Heart right ventricle (tissue), 16 donors: ENCODE measurements at regions not wholly inside any gene's neighbourhood (a gene's known extent, or its start where the extent isn't known, plus 50 kb on each side); places are given as distances from the start of the nearest gene placed in this dataset.

Source experiments
- ATAC-seq, 8 donors: fragments of 200-7000 bp; cut with Tn5 transposase; one replicate each; pipeline ENCODE4 v1.9.1; 2020; ENCODE audit warnings: mild to moderate bottlenecking in 8 of 8, moderate library complexity in 8 of 8, moderate number of reproducible peaks in 1 of 8
- DNase-seq, 2 donors: peaks; one replicate each; pipeline ENCODE4 v3.0.0-alpha.2; 2020
- H3K27ac ChIP-seq, 10 donors: fragments of 200-600 bp; sonication (generic) in 2 of 10; one replicate each; pipeline versions ENCODE4 v1.5.0 to v1.8.0; 2020 to 2022; ENCODE audit warnings: mild to moderate bottlenecking in 3 of 10
- H3K27me3 ChIP-seq, 7 donors: fragments of 200-600 bp; one replicate each; pipeline ENCODE4 v1.8.0; 2021 to 2022; ENCODE audit warnings: mild to moderate bottlenecking in 2 of 7
- H3K36me3 ChIP-seq, 9 donors: fragments of 200-600 bp; sonication (generic) in 1 of 9; one replicate each; pipeline versions ENCODE4 v1.5.0 to v1.8.0; 2020 to 2022; ENCODE audit warnings: mild to moderate bottlenecking in 2 of 9
- H3K4me1 ChIP-seq, 9 donors: fragments of 200-600 bp; sonication (generic) in 1 of 9; one replicate each; pipeline versions ENCODE4 v1.5.0 to v1.8.0; 2020 to 2022; ENCODE audit warnings: mild to moderate bottlenecking in 4 of 9
- H3K4me3 ChIP-seq, 10 donors: fragments of 200-600 bp; sonication (generic) in 2 of 10; one replicate each; pipeline versions ENCODE4 v1.5.0 to v1.8.0; 2020 to 2022; ENCODE audit warnings: mild to moderate bottlenecking in 7 of 10, moderate library complexity in 2 of 10
- H3K9me3 ChIP-seq, 11 donors: fragments of 200-600 bp in 10 of 11; sonication (generic) in 2 of 11; one replicate each; pipeline versions ENCODE4 v1.5.0 to v1.8.0; 2013 to 2022; ENCODE audit warnings: mild to moderate bottlenecking in 2 of 11, control low read depth in 1 of 11, moderate library complexity in 1 of 11
- WGBS, 2 donors: extraction: QIAGEN DNeasy Blood & Tissue Kit; methylation state at CpG; one replicate each; pipeline ENCODE4 v1.1.7; 2013; ENCODE audit warnings: inconsistent platforms in 1 of 2; 5-methylcytosine and 5-hydroxymethylcytosine counted together
- intact Hi-C, 10 donors: fragments of 100-400 bp; cut with DNase I; formaldehyde crosslinking; loops; one replicate each; pipeline versions ENCODE4 v1.11.1 to v1.14.2; 2022
- TF ChIP-seq, protein P1 (sequence below), 9 donors: fragments of 200-600 bp; sonication (generic) in 2 of 9; IDR thresholded peaks; one replicate each; pipeline versions ENCODE4 v1.5.0 to v1.8.0; 2021 to 2022; ENCODE audit warnings: antibody characterized with exemption in 9 of 9, mild to moderate bottlenecking in 5 of 9, moderate library complexity in 1 of 9
- donor health status: Arrhythmogenic right ventricular cardiomyopathy.
- donor health status: ischemic (EF 13 %, LVEDD 7.1; RV severe dilation, severe dysfunction).
- donor health status: healthy with polysubstance abuse.
- donor health status: DM: no; HTN: yes; CAD: no.
- donor health status: DM: no; HTN: no; CAD: no.
- donor health status: ischemic (EF 25% LVEDD 6.9; RV normal size, moderate dysfunction).
- donor health status: ischemic (EF 25% LVEDD 5.7; RV mildly dilated, moderate dysfunction).
- donor health status: healthy.
- donor health status: DM: yes; HTN: yes; CAD: no.
- donor health status: Ischemic cardiomyopathy.
- donor health status: ischemic (EF 35%, LVEDD 5.7; RV mildly dilated, moderate dysfunction).
- donor health status: nonischemic (EF 11% LVEDD 7.7; RV severe dilation, severe dysfunction).
- donor health status: DM: yes; HTN: yes; CAD: no.
- donor health status: PGD.
- donor health status: ischemic (EF 29% LVEDD 5.4; RV normal size, mild dysfunction).
- donor health status: nonischemic (EF 23%, LVEDD 6.1; RV moderate dilation, normal function).

DNA sequence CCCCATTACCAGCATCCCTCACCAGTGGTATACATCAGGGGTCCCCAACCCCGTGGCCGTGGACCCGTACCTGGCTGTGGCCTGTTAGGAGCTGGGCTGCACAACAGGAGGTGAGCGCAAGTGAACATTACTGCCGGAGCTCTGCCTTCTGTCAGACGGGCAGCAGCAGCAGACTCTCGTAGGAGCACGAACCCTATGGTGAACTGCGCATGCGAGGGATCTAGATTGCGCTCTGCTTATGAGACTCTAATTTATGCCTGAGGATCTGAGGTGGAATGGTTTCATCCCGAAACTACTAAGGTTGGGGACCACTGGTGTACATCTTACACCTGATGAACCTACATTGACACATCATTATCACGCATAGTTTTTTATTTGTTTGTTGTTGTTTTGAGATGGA lies 52.8 kb upstream of the DHX15 start:
- TF ChIP-seq, protein P1, sequence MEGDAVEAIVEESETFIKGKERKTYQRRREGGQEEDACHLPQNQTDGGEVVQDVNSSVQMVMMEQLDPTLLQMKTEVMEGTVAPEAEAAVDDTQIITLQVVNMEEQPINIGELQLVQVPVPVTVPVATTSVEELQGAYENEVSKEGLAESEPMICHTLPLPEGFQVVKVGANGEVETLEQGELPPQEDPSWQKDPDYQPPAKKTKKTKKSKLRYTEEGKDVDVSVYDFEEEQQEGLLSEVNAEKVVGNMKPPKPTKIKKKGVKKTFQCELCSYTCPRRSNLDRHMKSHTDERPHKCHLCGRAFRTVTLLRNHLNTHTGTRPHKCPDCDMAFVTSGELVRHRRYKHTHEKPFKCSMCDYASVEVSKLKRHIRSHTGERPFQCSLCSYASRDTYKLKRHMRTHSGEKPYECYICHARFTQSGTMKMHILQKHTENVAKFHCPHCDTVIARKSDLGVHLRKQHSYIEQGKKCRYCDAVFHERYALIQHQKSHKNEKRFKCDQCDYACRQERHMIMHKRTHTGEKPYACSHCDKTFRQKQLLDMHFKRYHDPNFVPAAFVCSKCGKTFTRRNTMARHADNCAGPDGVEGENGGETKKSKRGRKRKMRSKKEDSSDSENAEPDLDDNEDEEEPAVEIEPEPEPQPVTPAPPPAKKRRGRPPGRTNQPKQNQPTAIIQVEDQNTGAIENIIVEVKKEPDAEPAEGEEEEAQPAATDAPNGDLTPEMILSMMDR (IDR thresholded peaks at IDR 0.05), result no peak
- 93 to 95% methylated on average over 13 of the region's 13 CpGs for WGBS, 2 donors
- intact Hi-C loops, result no loop called here
- Histone ChIP-seq H3K27ac (no peak overlapping the region), H3K27me3 (no peaks in the 10 kb centered on the region), H3K4me3 (no peak overlapping the region), H3K9me3 (no peaks in the 10 kb centered on the region), H3K36me3 (no peaks in the 10 kb centered on the region), H3K4me1 (no peaks in the 10 kb centered on the region)
- DNase-seq (no peak), ATAC-seq (no peak)

DNA sequence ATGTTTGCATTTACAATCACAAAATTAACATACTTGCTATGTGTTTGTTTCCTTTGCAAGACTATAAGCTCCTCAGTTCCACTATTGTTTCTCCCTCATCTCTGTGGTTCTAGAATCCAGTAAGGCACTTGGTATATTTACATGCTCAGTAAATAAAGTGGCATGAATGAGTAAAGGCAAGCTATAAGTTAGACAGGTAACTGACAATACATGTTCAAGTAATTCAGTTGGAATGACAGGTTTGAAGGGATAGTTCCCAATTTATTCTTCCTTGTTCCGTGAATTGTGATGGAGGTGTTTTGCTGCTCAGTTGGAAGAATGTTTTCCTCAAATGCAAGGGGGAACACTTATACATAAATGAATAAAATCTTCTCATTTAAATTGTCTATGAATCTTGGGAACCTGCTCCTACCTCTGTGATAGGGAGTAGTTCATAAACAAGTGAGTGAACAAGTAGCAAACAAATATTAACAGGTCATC lies 54.1 kb upstream of the DHX15 start:
- intact Hi-C loops, result no loop called here
- Histone ChIP-seq H3K36me3 (no peaks in the 10 kb centered on the region), H3K27me3 (no peaks in the 10 kb centered on the region), H3K4me1 (peaks cover 0 to 8% (median 0%) of the 10 kb centered on the region in 9 donors), H3K9me3 (no peaks in the 10 kb centered on the region), H3K4me3 (no peak overlapping the region), H3K27ac (no peak overlapping the region)
- DNase-seq (no peak), ATAC-seq (no peak)
- TF ChIP-seq, protein P1 (IDR thresholded peaks at IDR 0.05), result no peak
- 95 to 98% methylated on average over 1 of the region's 1 CpG for WGBS, 2 donors

DNA sequence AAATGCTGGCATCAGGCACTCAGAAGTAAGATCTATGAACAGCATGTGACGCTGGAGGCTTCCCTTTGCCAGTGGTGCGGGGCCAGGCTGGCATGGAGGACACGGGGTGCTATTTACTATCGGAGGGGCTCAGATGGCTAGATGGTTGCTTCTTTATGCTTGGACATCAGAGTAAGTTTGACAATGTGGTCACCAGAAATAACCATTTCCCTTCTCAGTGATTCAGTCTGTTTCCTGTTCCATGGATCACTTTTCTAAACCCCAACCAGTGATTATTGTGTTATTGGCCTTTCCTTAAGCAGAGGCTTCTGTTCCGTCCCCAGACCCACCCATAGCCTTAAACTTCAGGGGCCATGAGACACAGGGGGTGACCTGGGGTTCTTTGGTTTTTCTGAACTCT lies 55.4 kb upstream of the DHX15 start:
- H3K36me3 ChIP-seq, result no peaks in the 10 kb centered on the region
- intact Hi-C loops, result no loop called here

DNA sequence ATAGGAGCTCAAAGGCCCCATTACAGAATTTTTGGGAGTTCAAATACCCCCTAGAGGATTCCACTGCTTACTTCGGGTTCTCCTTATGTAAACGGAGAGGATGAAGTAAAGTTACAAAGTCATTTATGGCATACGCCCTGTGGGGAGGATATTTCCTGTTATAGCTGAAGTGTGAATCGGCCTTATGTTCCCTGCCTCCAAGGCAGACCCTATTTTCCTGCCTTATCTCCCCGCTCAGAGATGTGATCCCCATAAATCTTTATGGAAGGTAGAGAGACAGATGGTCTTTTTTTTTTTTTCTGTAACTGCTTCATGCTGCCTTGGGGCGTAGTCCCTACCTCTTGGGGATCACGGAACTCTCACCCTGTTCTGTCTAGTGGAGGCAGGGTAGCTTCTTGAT lies 56.0 kb upstream of the DHX15 start:
- ATAC-seq, result no peak
- Histone ChIP-seq H3K9me3 (no peaks in the 10 kb centered on the region), H3K4me3 (no peak overlapping the region), H3K4me1 (peaks cover 0 to 10% (median 0%) of the 10 kb centered on the region in 9 donors), H3K27ac (no peak overlapping the region), H3K36me3 (no peaks in the 10 kb centered on the region), H3K27me3 (no peaks in the 10 kb centered on the region)
- WGBS, 2 donors, result 68 to 71% methylated on average over 7 of the region's 7 CpGs
- TF ChIP-seq, protein P1 (IDR thresholded peaks at IDR 0.05), result no peak
- DNase-seq, result no peak
- intact Hi-C loops, result no loop called here

More for the DNA sequence above, 55.4 kb upstream of the DHX15 start:
- H3K4me3 ChIP-seq, result no peak overlapping the region
- no peak for ATAC-seq
- peaks cover 0 to 9% (median 0%) of the 10 kb centered on the region in 9 donors for H3K4me1 ChIP-seq
- DNase-seq, result no peak
- 88% methylated on average over 5 of the region's 5 CpGs for WGBS, 2 donors
- no peak overlapping the region for H3K27ac ChIP-seq
- H3K27me3 ChIP-seq, result no peaks in the 10 kb centered on the region
- H3K9me3 ChIP-seq, result no peaks in the 10 kb centered on the region
- TF ChIP-seq, protein P1 (IDR thresholded peaks at IDR 0.05), result no peak
